ENCODE measurements at regions not wholly inside any gene's neighbourhood (a gene's known extent, or its start where the extent isn't known, plus 50 kb on each side); places are given as distances from the start of the nearest gene placed in this dataset.
"Not testable (repeated sequence)": the region's sequence is repeated elsewhere in the genome, so short reads cannot be mapped to it uniquely, and the experiment has no call there.

GRCh38 chr3:188008582-188009213 lies 145.3 kb upstream of the LPP start:
- no peaks in the 10 kb centered on the region for H3K9me3 ChIP-seq
- peaks cover 10% of the 10 kb centered on the region for H3K4me1 ChIP-seq (ENCODE audit: low read depth)
- no peak overlapping the region for H3K4me3 ChIP-seq
- intact Hi-C loops (cut with DNase I, micrococcal nuclease) = no loop called here
- no peak for TF ChIP-seq CTCF (IDR thresholded peaks at IDR 0.05)
- DNase-seq = no peak
- H3K36me3 ChIP-seq (ENCODE audit: low read depth) = no peaks in the 10 kb centered on the region
- no peak for ATAC-seq

GRCh38 chr3:188010478-188010877 lies 143.5 kb upstream of the LPP start:
- Histone ChIP-seq H3K4me1 (ENCODE audit: low read depth) (no peaks in the 10 kb centered on the region), H3K36me3 (ENCODE audit: low read depth) (no peaks in the 10 kb centered on the region), H3K4me3 (no peak overlapping the region), H3K9me3 (no peaks in the 10 kb centered on the region)
- intact Hi-C loops (cut with DNase I, micrococcal nuclease) = no loop called here
- DNase-seq (no peak), ATAC-seq (no peak)
- no peak for TF ChIP-seq CTCF (IDR thresholded peaks at IDR 0.05)

GRCh38 chr3:188019727-188020126 lies 134.2 kb upstream of the LPP start:
- TF ChIP-seq CTCF (IDR thresholded peaks at IDR 0.05) = no peak
- DNase-seq (no peak), ATAC-seq (no peak)
- H3K4me3 ChIP-seq = no peak overlapping the region
- H3K36me3 ChIP-seq (ENCODE audit: low read depth) = no peaks in the 10 kb centered on the region
- intact Hi-C loops (cut with DNase I, micrococcal nuclease) = no loop called here
- no peaks in the 10 kb centered on the region for H3K9me3 ChIP-seq
- H3K4me1 ChIP-seq (ENCODE audit: low read depth) = no peaks in the 10 kb centered on the region

- no peak for TF ChIP-seq CTCF (IDR thresholded peaks at IDR 0.05)
- H3K4me1 ChIP-seq (ENCODE audit: low read depth) = peaks cover 1% of the 10 kb centered on the region
- intact Hi-C loops (cut with DNase I, micrococcal nuclease) = no loop called here
- no peaks in the 10 kb centered on the region for H3K36me3 ChIP-seq (ENCODE audit: low read depth)
- no peak overlapping the region for H3K4me3 ChIP-seq
- DNase-seq (no peak), ATAC-seq (no peak)
- H3K9me3 ChIP-seq = no peaks in the 10 kb centered on the region
Observed at GRCh38 chr3:188021041-188021440, 132.9 kb upstream of the LPP start.

GRCh38 chr3:188021502-188022040 lies 132.4 kb upstream of the LPP start:
- no peak for TF ChIP-seq CTCF (IDR thresholded peaks at IDR 0.05)
- Histone ChIP-seq H3K4me3 (no peak overlapping the region), H3K4me1 (ENCODE audit: low read depth) (peaks cover 3% of the 10 kb centered on the region), H3K36me3 (ENCODE audit: low read depth) (no peaks in the 10 kb centered on the region), H3K9me3 (no peaks in the 10 kb centered on the region)
- ATAC-seq (no peak), DNase-seq (no peak)
- intact Hi-C loops (cut with DNase I, micrococcal nuclease) = no loop called here

- H3K4me1 ChIP-seq (ENCODE audit: low read depth); H3K9me3 ChIP-seq; DNase-seq; H3K4me3 ChIP-seq; ATAC-seq; intact Hi-C loops (cut with DNase I, micrococcal nuclease); H3K36me3 ChIP-seq (ENCODE audit: low read depth): not testable (repeated sequence)
Observed at GRCh38 chr3:188022902-188023301, 131.1 kb upstream of the LPP start.
